Duodenal mucosa (tissue), 2 donors: ENCODE measurements at regions not wholly inside any gene's neighbourhood (a gene's known extent, or its start where the extent isn't known, plus 50 kb on each side); places are given as distances from the start of the nearest gene placed in this dataset.

ENCODE experiments used
- H3K27ac ChIP-seq: one replicate; pipeline ENCODE4 v1.7.0; 2013; ENCODE audit warnings: low read depth, low read length
- H3K27me3 ChIP-seq, 2 donors: one replicate each; pipeline ENCODE4 v1.7.0; 2013; ENCODE audit warnings: low read length in 2 of 2, control low read depth in 1 of 2; ENCODE audit not compliant: insufficient read depth in 2 of 2, control insufficient read depth in 1 of 2
- H3K36me3 ChIP-seq, 2 donors: one replicate each; pipeline ENCODE4 v1.7.0; 2013; ENCODE audit warnings: low read length in 2 of 2, control low read depth in 1 of 2; ENCODE audit not compliant: insufficient read depth in 2 of 2, control insufficient read depth in 1 of 2
- H3K4me1 ChIP-seq, 2 donors: one replicate each; pipeline ENCODE4 v1.7.0; 2013; ENCODE audit warnings: low read length in 2 of 2, control low read depth in 1 of 2; ENCODE audit not compliant: insufficient read depth in 2 of 2, control insufficient read depth in 1 of 2
- H3K4me3 ChIP-seq, 2 donors: one replicate each; pipeline ENCODE4 v1.7.0; 2013; ENCODE audit warnings: low read length in 2 of 2, low read depth in 1 of 2
- H3K9ac ChIP-seq, 2 donors: one replicate each; pipeline ENCODE4 v1.7.0; 2013; ENCODE audit warnings: low read length in 2 of 2, low read depth in 1 of 2
- H3K9me3 ChIP-seq, 2 donors: one replicate each; pipeline ENCODE4 v1.7.0; 2013; ENCODE audit warnings: low read length in 2 of 2, control low read depth in 1 of 2; ENCODE audit not compliant: control insufficient read depth in 1 of 2

DNA sequence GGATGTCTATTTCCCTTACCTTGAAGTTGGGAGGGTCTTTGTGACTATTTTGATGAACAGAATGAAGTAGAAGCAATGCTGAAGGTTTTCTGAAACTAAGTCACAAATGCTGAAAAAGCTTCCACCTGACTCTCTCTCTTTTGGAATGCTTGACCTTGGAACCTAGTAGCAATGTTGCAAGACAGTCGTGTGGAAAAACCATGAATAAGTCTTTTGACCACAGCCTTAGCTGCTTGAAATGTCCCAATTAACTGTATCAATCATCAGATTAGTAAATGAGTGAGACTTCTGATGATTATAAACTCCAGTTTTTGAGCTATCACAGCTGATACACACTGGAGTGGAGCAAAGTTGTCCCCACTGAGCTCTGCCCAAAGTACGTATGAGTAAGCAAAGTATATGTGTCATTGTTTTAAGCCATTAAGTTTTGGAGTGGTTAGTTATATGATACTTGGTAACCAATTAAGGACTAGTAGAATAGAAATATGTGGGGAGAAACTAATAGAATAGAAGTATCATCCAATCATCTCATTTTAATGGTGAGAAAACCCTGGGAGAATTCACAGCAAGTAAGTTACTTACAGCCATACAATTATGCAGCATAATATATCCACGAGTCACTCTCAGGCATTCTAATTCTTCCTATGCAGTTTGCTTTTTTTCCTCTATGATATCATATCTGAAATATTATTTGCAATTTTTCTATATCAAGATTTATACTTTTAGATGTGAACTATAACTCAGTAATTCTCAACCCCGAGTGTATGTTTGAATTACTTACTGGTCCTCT lies 1010.6 kb downstream of the ROBO2 start:
- Histone ChIP-seq H3K4me1 (no peaks in the 10 kb centered on the region), H3K27me3 (no peaks in the 10 kb centered on the region), H3K36me3 (no peaks in the 10 kb centered on the region), H3K4me3 (no peak overlapping the region), H3K27ac (no peak overlapping the region), H3K9ac (no peak overlapping the region), H3K9me3 (no peaks in the 10 kb centered on the region)

DNA sequence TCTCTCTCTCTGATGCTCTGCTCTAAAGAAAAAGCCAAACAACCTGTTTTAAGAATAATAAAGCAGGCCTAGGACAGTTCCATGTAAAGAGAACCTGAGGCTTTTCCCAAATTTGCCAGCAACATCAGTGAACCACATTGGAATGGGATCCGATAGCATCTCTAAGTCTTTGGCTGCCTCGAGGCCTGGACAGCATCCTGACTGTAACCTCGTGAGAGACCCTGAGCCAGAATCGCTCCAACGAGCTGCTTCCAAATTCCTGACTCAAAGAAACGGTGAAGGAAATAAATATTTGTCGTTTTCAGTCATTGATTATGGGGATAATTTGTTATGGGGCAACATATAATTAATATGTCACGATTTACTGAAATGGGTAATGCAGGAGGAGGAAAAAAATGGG lies 1012.8 kb downstream of the ROBO2 start:
- Histone ChIP-seq H3K27ac (no peak overlapping the region), H3K4me3 (no peak overlapping the region), H3K9me3 (no peaks in the 10 kb centered on the region), H3K9ac (no peak overlapping the region), H3K27me3 (no peaks in the 10 kb centered on the region), H3K36me3 (no peaks in the 10 kb centered on the region), H3K4me1 (no peaks in the 10 kb centered on the region)

DNA sequence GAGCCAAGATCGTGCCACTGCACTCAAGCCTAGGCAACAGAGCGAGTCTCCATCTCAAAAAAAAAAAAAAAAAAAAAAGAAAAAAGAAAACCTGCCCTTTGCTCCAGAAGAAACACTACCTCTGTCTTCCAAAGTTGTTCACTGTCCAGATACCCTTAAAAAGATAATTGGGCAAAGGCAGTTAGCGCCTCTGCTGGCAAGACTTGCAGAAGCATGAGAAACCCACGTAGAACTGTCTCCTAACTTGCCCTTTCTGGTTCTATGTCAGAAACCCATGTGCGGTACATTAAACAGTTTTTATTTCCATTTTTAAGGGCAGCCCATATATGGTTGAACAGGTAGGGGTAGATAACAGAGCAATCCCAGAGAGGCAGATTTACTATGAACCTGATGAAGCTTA lies 1026.4 kb downstream of the ROBO2 start:
- Histone ChIP-seq H3K36me3 (no peaks in the 10 kb centered on the region), H3K4me3 (no peak overlapping the region), H3K27ac (no peak overlapping the region), H3K9ac (no peak overlapping the region), H3K4me1 (no peaks in the 10 kb centered on the region), H3K27me3 (no peaks in the 10 kb centered on the region), H3K9me3 (no peaks in the 10 kb centered on the region)

DNA sequence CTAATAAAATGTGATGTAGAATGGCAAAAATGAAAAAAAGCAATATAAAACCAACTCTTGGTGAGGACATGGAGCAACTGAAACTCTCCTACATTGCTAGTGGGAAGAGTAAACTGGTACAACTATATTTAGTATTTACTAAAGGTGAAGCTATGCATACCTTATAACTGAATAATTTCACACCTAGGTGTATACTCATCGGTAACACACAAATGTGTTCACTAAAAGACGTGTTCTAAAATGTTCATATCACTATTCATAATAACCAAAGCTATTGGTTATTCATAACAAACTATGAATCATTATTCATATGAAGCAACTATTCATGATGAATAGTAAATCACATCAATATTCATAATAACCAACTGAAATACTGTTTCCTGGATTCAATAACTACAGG lies 1030.3 kb downstream of the ROBO2 start:
- Histone ChIP-seq H3K27me3 (no peaks in the 10 kb centered on the region), H3K9me3 (no peaks in the 10 kb centered on the region), H3K9ac (no peak overlapping the region), H3K4me3 (no peak overlapping the region), H3K36me3 (no peaks in the 10 kb centered on the region), H3K4me1 (no peaks in the 10 kb centered on the region), H3K27ac (no peak overlapping the region)

DNA sequence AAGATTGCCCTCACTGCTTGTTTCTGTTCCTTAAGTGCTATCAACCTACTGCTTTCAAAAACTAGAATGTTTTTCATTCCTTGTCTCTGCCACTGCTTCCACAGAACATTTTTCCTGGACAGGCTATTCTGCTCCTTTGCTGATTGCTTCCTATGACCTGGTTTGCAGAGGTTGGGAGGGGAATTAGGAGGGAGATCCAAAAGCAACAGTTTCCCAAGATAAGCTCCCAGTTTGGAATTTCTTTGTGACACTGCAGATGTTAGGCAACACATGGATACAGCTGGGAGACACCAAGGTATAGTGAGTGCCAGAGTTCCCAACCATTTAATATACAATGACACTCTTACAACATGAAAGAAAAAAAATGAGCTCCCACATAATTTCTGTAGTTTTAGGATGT lies 1036.5 kb downstream of the ROBO2 start:
- no peak overlapping the region for H3K4me3 ChIP-seq
- H3K36me3 ChIP-seq = no peaks in the 10 kb centered on the region
- H3K9ac ChIP-seq = no peak overlapping the region
- no peaks in the 10 kb centered on the region for H3K27me3 ChIP-seq
- no peaks in the 10 kb centered on the region for H3K4me1 ChIP-seq
- no peak overlapping the region for H3K27ac ChIP-seq
- H3K9me3 ChIP-seq = no peaks in the 10 kb centered on the region

DNA sequence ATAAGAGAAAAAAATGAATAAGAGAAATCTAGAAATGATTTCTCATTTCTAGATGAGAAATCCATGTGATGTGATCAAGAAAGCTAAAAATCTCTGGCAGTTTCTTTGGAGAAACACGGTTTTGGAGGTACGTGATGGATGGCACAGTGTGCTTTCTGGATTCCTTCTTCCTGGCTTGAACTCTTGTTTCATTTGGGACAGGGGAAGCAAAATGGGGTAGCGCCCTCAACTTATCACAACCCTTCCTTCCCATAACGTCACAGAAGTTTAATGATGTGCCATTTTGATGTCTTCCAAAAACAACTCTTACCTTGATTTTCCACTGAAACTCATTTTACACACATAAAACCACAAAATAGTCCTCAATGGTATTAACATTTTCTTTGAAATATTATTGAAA lies 1037.3 kb downstream of the ROBO2 start:
- Histone ChIP-seq H3K27me3 (no peaks in the 10 kb centered on the region), H3K4me1 (no peaks in the 10 kb centered on the region), H3K4me3 (no peak overlapping the region), H3K36me3 (no peaks in the 10 kb centered on the region), H3K9me3 (no peaks in the 10 kb centered on the region), H3K27ac (no peak overlapping the region), H3K9ac (no peak overlapping the region)

DNA sequence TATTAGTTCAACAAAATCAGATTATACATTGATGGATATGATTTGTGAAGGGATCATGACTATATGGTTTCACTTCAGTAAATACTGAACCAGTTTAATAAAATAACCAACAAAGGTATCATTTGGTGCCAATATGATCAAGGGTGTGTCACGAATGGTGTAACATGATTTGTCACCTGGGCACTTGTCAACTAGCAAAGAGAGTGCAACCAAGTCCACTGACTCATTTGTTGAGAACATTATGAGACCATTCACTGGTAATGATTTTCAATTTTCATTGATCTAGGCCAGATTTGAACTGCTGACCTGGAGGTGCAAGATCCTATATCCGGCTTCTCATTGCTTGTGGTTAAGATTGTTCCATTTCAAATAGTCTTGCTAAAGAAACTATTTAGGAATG lies 1037.9 kb downstream of the ROBO2 start:
- Histone ChIP-seq H3K4me3 (no peak overlapping the region), H3K27me3 (no peaks in the 10 kb centered on the region), H3K4me1 (no peaks in the 10 kb centered on the region), H3K9me3 (no peaks in the 10 kb centered on the region), H3K36me3 (no peaks in the 10 kb centered on the region), H3K9ac (no peak overlapping the region), H3K27ac (no peak overlapping the region)

DNA sequence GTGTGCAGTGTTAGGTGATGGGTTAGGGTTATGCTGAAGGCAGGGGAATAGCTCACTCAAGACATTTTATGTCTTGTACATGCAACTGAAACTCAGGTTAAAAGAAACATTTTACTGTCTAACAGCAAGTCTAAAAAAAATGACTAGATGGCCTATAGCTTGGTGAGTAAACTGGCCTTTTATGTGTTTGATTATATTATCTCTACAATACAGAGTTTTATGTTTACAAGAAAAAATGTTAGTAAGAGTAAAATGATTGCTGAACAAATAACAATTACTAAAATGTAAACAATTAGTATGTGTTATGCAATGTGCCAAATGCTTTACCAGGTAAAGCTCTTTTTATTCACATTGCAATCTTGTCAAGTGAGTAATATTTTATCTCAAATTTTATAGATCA lies 1039.6 kb downstream of the ROBO2 start:
- Histone ChIP-seq H3K4me3 (no peak overlapping the region), H3K27ac (no peak overlapping the region), H3K9me3 (no peaks in the 10 kb centered on the region), H3K9ac (no peak overlapping the region), H3K27me3 (no peaks in the 10 kb centered on the region), H3K36me3 (no peaks in the 10 kb centered on the region), H3K4me1 (no peaks in the 10 kb centered on the region)

DNA sequence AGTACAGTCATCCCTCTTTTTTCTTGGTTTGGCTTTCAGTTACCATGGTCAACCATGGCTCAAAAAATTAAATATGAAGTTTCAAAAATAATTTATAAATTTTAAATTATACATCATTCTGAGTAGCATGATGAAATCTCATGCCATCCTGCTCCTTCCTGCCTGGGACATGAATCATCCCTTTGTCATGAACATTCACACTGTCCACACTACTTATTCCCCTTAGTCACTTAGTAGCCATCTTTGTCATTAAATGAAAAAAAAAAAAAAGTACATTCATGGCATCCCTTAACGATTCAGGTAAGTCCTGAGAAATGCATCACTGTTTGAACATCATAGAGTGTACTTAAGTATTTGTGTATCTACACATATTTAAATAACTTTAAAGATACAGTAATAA lies 1046.3 kb downstream of the ROBO2 start:
- no peak overlapping the region for H3K4me3 ChIP-seq

DNA sequence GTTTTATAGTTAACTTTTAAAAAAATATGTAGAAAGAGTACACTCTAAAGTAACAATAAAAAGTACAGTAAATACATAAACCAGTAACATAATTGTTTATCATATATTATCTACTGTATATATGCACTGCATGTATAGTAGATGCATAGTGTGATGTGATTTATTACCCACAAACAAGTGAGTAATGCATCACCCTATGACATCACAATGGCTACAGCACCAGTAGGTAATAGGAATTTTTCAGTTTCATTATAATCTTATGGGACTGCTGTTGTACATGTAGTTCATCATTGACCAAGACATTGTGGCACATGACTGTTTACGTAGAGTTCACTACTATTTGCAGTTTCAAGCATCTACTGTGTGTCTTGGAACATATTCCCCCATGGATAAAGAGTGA lies 1047.2 kb downstream of the ROBO2 start:
- Histone ChIP-seq H3K27me3 (no peaks in the 10 kb centered on the region), H3K4me3 (no peak overlapping the region), H3K4me1 (no peaks in the 10 kb centered on the region), H3K9me3 (no peaks in the 10 kb centered on the region), H3K36me3 (no peaks in the 10 kb centered on the region), H3K9ac (no peak overlapping the region), H3K27ac (no peak overlapping the region)

More for the DNA sequence above, 1046.3 kb downstream of the ROBO2 start:
- H3K9ac ChIP-seq = no peak overlapping the region
- no peak overlapping the region for H3K27ac ChIP-seq
- no peaks in the 10 kb centered on the region for H3K9me3 ChIP-seq
- H3K27me3 ChIP-seq = no peaks in the 10 kb centered on the region
- no peaks in the 10 kb centered on the region for H3K36me3 ChIP-seq
- H3K4me1 ChIP-seq = no peaks in the 10 kb centered on the region

DNA sequence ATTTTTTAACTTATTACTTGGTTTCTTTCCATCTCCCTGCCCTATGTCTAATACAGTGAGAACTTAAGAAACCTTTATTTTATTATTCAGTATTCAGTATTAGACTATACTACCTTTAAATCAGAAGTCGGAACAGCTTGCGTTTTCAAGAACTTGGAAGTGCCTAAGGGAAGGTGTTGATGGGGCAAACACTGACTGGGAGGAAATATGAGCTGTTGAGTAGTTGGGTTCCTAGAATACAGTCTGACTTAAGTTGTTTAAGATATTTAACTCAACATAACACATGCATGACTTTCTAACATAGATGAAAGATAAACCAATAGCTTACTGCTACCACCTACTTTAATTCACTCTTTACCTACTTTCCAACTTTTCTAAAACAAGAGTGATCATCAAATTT lies 1048.1 kb downstream of the ROBO2 start:
- Histone ChIP-seq H3K27ac (no peak overlapping the region), H3K4me3 (no peak overlapping the region), H3K27me3 (no peaks in the 10 kb centered on the region), H3K9me3 (no peaks in the 10 kb centered on the region), H3K9ac (no peak overlapping the region), H3K4me1 (no peaks in the 10 kb centered on the region), H3K36me3 (no peaks in the 10 kb centered on the region)
